ENCODE measurements at regions not wholly inside any gene's neighbourhood (a gene's known extent, or its start where the extent isn't known, plus 50 kb on each side); places are given as distances from the start of the nearest gene placed in this dataset.

DNA sequence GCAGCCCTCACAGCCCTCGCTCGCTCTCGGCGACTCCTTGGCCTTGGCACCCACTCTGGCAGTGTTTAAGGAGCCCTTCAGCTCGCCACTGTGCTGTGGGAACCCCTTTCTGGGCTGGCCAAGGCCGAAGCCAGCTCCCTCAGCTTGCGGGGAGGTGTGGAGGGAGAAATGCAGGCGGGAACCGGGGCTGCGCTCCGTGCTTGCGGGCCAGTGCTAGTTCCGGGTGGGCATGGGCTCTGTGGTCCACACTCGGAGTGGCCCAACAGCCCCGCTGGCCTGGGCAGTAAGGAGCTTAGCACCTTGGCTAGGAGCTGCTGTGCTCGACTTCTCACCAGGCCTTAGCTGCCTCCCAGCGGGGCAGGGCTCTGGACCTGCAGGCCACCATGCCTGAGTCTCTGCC, 192.6 kb downstream of the COX18 start:
- Histone ChIP-seq H3T11ph (ENCODE audit: low read length) (no peak overlapping the region), H2BK5ac (ENCODE audit: insufficient read length, low read length) (no peak overlapping the region), H2BK20ac (ENCODE audit: low read depth, low read length, poor library complexity, severe bottlenecking) (no peak overlapping the region), H3K79me2 (ENCODE audit: insufficient read depth, low read length) (no peaks in the 10 kb centered on the region), H2BK12ac (ENCODE audit: insufficient read length, low read depth, low read length) (no peak overlapping the region), H4K5ac (ENCODE audit: insufficient read length, low read depth, low read length) (no peak overlapping the region), H4K20me1 (ENCODE audit: control insufficient read depth, insufficient read depth, insufficient read length) (no peaks in the 10 kb centered on the region), H3K18ac (ENCODE audit: insufficient read length, low read depth, low read length) (no peak overlapping the region), H3K4ac (ENCODE audit: low read depth, low read length) (no peak overlapping the region), H3K56ac (ENCODE audit: insufficient read length, low read depth, low read length) (no peak overlapping the region), H2AFZ (ENCODE audit: low read length) (no peak overlapping the region), H4K8ac (replicated peaks; ENCODE audit: insufficient read length, low read depth, low read length) (no peak overlapping the region), H3K9ac (ENCODE audit: extremely low read depth, insufficient read length, low read length) (no peak overlapping the region), H4K91ac (ENCODE audit: insufficient read length, low read depth, low read length) (no peak overlapping the region), H3K14ac (ENCODE audit: insufficient read depth, low read length) (no peak overlapping the region), H2BK120ac (ENCODE audit: low read depth, low read length, poor library complexity, severe bottlenecking) (no peak overlapping the region), H3K9me3 (ENCODE audit: control insufficient read depth, low read depth, low read length) (no peaks in the 10 kb centered on the region), H3K23ac (ENCODE audit: insufficient read length, low read depth, low read length) (no peak overlapping the region), H2BK15ac (ENCODE audit: low read depth, low read length) (no peak overlapping the region), H3K79me1 (ENCODE audit: insufficient read depth, low read depth, low read length, poor library complexity, severe bottlenecking) (no peaks in the 10 kb centered on the region), H3K23me2 (ENCODE audit: insufficient read length, low read depth, low read length, poor library complexity, severe bottlenecking) (no peaks in the 10 kb centered on the region), H3K27me3 (ENCODE audit: insufficient read depth, low read length) (no peaks in the 10 kb centered on the region), H3K27ac (ENCODE audit: insufficient read length, low read depth, low read length) (no peak overlapping the region), H3K4me2 (ENCODE audit: insufficient read depth, insufficient read length, low read length) (no peak overlapping the region), H3K4me1 (ENCODE audit: insufficient read depth, low read length) (no peaks in the 10 kb centered on the region), H2AK5ac (ENCODE audit: insufficient read length, low read length) (no peak overlapping the region)
- no peak for DNase-seq
- peaks cover 10 to 11% of the 10 kb centered on the region in 2 experiments; a peak in 4 of 5 replicates for H3K9me3 Mint-ChIP-seq
- no CpG with 5 or more reads among the region's 17 CpGs for WGBS (ENCODE audit: extremely low coverage, insufficient read length, low lambda C conversion rate)
- H3K4me1 Mint-ChIP-seq: peaks cover 0 to 3% of the 10 kb centered on the region in 2 experiments; a peak in 2 of 4 replicates
- no peak for TF ChIP-seq CTCF (conservative IDR thresholded peaks at IDR 0.05)
- H3K36me3 Mint-ChIP-seq (ENCODE audit: insufficient read depth in 1 of 3, low read depth in 3 of 3): no peaks in the 10 kb centered on the region
- H3K27me3 Mint-ChIP-seq (ENCODE audit: low read depth): no peaks in the 10 kb centered on the region
- no peak overlapping the region for H3K4me3 Mint-ChIP-seq
- H3K27ac Mint-ChIP-seq: no peak overlapping the region

Data from H9 (cell line).